ENCODE measurements at regions not wholly inside any gene's neighbourhood (a gene's known extent, or its start where the extent isn't known, plus 50 kb on each side); places are given as distances from the start of the nearest gene placed in this dataset.

DNA sequence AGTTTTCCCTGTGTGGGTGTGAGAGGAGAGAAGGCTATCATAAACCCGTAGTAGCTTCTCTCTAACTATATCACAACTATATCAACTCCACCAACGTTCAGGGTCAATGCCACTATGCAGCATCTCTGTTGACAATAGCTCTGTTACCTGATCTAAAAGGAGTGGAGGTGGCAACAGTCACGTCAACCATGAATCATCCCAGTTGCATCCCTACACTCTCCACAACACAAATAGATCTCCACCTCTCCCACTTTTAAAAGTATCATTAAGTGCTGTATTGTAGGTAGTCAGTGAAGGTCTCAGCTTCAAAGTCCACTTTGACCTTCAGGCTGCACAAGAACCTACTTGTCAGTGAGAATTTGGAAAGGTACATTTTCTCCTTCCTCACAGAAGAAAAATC is 600.5 kb upstream of the GRIA3 start:
- TF ChIP-seq, protein P1, sequence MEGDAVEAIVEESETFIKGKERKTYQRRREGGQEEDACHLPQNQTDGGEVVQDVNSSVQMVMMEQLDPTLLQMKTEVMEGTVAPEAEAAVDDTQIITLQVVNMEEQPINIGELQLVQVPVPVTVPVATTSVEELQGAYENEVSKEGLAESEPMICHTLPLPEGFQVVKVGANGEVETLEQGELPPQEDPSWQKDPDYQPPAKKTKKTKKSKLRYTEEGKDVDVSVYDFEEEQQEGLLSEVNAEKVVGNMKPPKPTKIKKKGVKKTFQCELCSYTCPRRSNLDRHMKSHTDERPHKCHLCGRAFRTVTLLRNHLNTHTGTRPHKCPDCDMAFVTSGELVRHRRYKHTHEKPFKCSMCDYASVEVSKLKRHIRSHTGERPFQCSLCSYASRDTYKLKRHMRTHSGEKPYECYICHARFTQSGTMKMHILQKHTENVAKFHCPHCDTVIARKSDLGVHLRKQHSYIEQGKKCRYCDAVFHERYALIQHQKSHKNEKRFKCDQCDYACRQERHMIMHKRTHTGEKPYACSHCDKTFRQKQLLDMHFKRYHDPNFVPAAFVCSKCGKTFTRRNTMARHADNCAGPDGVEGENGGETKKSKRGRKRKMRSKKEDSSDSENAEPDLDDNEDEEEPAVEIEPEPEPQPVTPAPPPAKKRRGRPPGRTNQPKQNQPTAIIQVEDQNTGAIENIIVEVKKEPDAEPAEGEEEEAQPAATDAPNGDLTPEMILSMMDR (IDR thresholded peaks at IDR 0.05), result no peak
- TF ChIP-seq POLR2A (IDR thresholded peaks at IDR 0.05), result no peak

Data from thyroid gland (tissue), 4 donors.